Fibroblast of skin of right quadriceps (primary cell): ENCODE measurements at regions not wholly inside any gene's neighbourhood (a gene's known extent, or its start where the extent isn't known, plus 50 kb on each side); places are given as distances from the start of the nearest gene placed in this dataset.

ENCODE experiments used
- DNase-seq: peaks from one replicate; pipeline ENCODE4 v3.0.0-alpha.2; 2013

DNA sequence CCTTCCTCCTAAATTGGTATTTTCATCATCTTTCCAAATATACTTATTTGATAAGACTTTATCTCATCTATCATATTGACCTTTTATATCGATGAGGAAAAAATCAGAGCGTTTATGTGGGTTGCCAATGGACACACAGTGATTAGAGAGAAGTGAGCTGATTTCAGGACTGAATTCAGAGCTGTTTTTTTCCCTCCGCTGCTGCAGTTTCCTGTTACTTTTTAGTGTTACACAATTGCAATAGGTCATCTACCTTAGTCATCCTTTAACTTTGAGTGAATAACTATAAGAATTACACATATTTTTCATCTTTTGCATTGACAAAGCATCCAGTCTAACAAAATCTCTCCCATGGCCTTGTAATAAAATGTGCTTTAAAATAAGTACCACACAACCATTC, 266.3 kb upstream of the CNTN4 start:
- DNase-seq: no peak

DNA sequence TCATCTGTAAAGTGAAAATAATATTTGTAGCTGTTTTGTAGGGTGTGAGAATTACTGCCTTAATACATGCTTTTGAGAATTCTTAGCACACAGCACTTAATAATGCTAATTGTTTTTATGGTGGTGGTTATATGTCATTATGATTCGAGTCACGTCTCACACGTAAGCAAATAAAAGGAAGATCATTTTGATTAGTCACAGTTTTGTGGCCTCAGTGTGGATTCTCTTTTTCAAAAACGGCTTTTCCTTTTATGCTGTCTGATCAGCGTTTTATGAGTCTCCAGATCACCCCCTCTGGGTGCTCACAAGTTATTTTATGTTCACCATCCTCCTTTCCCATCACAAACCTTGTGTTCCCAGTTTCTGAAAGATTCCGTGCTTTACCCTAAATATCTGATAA, 255.6 kb upstream of the CNTN4 start:
- peak; percentile 10 for DNase-seq

DNA sequence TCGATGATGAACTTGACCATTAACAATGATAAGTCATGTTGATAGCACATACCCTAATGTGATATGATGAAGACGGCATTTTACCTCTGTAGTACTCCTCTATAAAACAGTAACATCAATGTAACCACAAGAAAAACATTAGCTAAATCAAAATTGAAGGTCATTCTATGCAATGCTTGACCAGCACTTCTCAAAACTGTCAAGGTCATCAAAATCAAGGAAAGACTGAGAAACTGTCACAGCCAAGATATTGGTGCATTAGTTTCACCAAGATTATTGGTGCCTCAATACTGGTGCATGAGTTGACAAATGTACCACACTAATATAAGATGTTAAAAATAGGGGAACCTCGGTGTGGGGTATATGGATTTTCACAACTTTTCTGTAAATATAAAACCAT, 251.1 kb upstream of the CNTN4 start:
- DNase-seq: no peak

DNA sequence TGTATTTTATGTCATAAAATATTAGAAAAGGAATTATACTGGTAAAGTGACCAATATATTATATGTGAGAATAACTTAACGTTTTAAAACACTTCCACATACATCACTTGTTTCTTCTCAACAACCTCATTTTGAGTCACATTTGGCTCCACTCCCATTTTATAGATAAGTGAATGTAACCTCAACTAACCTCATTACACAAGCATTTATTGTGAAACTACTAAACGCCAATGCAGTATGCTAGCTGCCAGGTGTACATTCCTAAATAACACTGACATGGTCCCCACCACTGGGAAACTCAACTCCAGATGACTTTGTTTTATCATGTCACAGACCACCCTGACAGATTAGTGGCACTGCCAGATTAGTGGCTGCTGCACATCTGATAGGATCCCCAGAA, 249.7 kb upstream of the CNTN4 start:
- no peak for DNase-seq

DNA sequence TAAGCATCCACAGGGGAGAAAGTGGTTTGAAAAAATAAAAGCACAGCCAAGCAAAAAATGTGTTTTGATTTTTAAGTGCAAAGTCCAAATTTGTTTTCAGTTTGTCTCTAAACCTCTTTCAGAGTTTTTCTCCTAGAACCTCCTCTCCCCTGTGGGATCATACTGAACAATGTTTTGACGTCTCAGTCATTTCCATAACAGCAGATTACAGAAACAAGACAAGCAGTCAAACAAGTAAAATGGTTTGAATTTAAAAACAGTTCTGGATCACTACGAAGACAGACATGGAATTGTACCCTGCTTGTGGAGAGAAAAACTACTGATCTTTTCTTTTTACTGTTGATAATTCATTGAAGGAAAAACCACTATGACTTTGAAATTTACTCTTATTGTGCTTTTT, 245.7 kb upstream of the CNTN4 start:
- DNase-seq: no peak

DNA sequence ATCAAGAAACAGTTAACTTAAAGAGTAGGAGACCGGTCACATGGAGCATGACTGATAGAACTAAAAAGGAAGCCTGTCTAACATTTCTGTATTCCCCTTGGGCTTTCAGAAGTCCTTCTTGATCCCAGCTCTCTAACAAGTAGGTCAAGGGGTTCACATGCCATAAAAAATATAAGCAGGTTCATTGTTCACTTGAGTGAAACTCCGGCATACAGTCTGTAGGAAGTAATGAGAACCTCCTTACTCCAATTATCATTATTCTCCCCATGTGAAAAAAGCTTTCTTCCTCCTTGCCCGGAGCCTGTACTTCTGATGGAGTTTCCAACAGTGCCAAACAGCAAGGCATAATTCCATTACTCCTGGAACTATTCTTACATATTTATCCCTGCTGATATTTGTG, 242.8 kb upstream of the CNTN4 start:
- no peak for DNase-seq

DNA sequence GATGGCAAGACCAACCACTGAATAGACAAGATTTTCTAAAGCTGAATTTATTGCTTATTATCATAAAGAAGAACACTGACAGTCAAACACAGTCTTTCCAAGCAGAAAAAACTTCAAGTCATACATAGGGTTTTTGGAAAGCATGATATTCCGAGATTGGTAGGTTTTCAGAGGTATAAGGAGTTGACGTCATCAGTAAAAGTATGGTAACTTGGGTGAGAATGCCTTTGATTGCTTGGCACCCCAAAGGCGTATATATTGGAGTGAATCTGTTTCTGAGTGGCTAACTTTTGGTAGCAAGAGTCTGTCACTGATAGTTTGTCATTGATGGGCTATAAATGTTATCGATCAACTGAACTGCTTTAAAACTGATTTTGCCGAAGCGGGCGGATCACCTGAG, 227.9 kb upstream of the CNTN4 start:
- DNase-seq: no peak

DNA sequence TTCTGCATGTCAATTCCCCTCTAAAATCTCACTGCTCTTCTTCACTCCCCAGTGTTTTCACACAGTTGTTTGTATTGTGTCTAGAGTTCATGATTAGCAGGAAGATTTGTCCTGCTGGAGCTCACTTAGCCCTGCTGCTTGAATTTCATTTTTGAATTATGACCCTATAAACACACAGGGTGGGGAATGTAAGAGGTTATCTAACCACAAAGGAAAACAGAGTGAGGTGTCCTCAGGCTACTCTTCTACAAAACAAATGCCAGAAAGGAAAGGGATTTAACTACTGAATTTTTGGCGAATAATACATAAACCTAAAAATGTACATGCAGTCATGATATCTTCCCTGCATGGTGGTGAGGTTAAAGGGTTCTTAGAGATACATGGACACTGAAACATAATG, 215.1 kb upstream of the CNTN4 start:
- no peak for DNase-seq

DNA sequence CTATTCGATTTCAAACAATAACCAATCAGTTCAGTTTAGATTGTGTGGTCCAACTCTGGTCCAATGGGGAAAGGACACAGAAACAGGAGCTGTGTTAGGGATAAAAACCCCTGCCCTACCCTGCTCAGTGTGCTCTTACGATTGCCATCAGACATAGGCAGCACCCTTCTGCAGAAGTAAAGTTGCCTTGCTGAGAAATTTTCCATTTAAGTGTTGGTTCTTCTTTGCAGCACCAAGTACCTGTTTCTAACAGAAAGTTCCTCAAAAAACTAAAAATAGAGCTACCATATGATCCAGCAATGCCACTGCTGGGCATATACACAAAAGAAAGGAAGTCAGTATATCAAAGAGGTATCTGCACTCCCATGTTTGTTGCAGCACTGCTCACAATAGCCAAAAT, 206.2 kb upstream of the CNTN4 start:
- DNase-seq: no peak

DNA sequence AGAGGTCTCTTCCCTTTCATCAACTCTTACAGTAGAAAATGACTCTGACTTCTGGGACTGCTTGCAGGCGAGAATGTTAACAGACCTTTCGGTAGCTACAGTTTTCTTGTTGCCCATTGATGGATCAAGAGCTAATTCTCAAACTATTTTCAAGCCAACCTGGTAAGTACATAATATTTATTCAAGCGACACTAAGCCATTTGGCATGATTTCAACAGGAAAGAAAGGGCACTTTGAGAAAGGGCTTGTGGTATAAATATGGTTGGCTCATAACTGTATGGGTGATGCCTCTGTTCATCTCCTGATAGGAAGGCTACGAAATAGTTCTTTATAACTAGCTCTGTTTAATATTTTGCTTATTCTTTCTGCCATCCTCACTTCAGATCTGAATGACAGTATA, 196.2 kb upstream of the CNTN4 start:
- DNase-seq: no peak

DNA sequence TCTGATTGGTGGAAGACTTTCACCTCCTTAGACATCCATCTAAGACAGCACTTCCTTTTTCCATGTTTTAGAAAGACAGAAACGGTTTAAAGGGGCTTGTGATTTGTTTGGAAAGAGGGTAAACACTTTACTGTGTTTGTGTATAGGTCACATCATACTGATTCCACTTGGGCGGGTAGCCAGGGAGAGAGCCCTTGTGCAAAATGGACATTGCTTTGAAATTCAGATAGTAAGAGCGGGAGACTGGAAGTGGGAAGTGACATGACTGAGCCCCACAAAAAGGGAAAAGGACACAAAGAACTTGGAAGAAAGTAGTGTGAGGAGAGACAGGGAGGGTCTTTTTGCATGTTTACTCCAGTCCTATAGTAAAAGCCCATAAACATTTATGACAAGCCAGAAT, 195.6 kb upstream of the CNTN4 start:
- DNase-seq: no peak

DNA sequence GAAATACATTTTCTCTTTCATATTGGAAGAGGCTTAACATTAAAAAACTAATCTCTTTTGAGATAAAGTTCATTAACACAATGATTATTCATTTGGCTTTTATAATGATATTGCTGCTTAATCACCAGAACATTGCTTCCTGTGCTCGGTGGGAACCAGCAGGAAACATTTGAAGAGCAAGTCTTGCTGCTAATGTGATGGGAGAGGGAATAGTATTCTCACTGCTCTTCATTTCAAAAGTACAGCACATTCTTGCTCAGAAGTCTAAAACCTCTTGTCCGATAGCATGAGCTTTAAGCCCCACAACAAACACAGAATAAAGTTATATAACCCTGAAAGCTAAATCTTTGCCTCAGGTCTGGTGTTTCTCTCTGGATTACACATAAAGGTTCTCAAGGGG, 190.8 kb upstream of the CNTN4 start:
- DNase-seq: no peak

DNA sequence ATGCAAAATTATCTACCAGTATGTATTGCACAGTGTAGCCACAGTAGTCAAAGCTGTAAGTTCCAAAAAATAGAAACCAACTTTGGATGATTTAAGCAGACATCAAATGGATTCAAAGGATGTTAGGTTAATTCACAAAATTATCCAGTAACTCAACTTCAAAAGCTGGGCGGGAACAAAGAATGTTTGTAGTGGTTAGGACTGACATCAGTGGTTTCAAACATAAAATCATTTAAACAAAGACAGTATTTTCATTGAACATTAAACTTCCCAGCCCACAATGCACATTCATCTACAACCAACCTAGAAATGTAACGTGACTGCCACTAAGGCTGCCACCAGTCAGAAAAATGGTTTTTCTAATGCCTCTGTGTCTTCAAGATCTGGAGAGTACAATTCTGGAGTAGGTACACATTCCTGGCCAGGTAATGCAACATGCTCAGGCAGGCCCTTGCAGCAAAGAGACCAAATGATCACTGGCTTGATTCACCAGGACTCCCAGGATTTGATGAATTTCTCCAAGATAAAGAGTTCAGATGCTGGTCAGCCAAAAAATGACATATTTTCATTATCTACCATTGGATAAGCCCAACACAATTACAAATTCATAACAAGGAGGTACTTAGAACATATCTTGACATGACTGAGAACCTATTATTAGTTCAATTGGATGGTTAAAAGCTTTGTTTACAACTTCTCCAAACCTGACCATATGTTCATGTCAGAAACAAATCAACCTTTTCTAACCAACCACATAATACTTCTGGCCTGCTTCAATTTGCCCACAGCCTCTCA, 189.8 kb upstream of the CNTN4 start:
- DNase-seq: no peak

DNA sequence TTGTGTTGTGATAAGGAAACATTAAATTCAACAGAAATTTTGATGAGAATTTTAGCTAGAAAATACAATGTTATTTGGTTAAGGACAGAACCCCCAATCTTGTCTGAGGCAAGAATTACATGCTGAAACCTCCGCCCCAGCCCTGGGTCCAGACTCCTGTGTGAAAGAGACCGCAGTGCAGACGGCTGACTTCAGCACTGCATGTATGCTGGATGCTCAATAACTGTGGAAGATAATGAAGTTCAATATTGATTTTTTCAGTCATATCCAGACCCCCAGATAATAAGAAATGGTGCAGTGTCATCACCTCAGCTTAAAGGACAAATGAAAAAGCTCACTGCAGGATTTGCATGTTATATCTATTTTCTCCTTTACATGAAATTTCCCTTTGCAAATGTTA, 188.3 kb upstream of the CNTN4 start:
- no peak for DNase-seq

DNA sequence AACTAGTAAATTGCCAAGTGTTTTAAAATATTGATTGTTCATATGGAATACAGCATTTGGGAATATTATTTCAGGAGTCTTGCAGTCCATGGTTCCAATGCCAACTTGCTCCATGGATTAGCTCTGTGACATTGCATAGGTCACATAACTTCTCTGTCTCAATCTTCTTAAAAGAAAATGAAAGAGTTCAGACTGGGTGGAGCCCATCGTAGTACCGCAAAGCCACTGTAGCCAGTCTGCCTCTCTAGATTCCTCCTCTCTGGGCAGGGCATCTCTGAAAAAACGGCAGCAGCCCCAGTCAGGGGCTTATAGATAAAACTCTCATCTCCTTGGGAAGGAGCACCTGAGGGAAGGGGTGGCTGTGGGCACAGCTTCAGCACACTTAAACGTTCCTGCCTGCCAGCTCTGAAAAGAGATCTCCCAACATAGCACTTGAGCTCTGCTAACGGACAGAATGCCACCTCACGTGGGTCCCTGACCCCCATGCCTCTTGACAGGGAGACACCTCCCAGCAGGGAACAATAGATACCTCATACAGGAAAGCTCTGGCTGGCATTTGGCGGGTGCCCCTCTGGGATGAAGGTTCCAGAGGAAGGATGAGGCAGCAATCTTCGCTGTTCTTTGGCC, 168.8 kb upstream of the CNTN4 start:
- DNase-seq: no peak

DNA sequence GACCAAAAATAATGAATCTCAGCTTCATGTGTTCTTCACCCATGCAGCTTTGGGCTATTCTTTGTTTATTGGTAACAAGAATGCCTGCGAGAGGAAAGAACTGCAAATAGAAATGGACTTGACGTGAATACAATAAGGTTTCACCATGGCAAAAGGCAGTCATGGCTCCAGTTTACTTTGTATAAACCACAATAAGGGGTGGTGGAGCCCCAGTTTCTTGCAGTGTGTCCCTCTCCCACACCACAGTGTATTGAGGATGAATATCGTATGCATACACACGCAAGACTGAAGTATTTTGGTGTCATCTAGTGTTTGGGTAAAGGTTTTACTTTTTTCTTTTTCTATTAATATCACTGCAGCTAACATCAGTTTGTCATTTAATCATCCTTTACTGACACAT, 159.7 kb upstream of the CNTN4 start:
- no peak for DNase-seq

DNA sequence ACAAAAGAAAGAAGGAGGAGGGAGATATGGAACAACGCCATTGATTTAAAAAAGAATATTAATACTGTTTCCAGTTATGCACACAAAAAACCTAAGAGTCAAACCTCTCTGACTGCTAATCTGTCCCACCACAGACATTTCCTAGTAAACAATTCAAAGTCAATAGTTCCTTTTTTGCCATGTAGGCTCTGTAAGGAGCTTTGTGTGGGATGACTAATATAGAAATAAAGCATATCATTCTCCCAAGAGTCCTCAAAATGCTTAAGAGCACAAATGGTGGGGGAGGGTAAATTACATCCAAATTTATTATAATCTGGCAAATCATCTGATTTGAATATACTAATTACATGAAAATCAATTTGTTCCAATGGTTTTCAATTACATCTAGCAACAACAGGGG, 155.9 kb upstream of the CNTN4 start:
- peak; percentile 16 for DNase-seq

DNA sequence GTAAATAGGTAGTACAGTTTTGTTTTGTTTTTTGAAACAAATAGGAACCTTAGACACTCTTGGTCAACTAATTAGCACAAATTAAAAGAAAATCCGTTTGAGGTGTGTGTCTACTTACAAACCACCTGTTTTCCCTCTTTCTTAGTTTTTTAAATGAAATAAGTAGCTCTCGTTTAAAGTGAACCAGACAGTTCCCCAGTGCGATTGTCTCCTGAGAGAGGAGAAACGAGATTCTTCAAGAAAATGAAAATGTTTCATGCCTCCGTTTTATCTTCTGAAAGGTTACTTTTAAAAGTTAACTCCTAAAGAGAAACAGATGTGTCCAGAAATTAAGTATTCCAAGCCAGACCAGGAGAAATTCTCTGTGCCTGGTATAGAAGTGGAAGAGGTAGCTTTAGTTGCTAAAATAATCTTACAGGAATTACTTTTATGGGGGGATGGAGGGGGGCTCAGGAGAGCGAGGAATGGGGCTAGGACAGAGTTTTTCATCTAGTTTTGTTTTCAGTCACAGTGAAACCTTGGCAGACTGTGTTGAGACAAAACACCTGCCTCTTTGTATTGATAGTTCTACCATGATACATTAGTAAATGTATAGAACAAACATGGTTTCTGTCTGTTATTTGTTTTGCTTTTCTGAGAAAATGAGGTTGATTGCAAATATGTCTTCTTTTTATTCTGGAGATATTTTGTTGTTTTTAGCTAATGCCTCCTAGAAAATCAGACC, 155.1 kb upstream of the CNTN4 start:
- DNase-seq: no peak

DNA sequence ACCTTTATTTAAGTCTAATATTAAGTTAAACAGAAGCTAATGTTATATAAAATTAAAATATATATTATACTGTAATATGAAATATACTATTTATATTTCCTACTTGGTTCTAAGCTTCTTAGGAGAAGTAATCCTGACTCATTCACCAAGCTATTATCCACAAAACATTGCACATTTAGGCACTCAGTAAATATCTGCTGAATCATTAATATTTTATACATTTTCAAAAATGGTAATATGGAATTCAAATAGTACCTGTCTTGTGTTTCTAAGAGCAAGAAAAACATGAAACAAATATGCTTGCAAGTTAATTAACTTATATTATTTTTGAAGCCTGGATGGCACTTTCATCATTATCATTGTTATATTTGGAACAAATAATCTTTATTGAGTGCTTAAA, 153.0 kb upstream of the CNTN4 start:
- DNase-seq: no peak

DNA sequence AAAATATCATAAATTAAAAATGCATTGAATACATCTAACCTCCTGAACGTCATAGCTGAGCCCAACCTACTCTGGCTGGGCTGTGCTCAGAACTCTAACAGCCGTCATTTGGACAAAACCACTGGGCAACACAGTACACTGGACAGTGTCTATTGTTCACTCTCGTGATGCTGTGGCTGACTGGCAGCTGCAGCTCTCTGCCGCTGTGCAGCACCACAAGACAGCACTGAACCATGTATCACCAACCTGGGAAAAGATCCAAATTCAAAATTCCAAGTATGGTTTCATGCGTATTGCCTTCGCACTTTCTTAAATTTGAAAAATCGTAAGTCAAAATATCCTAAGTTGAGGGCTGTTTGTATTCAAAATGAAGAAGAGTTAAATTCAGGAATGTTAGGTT, 145.1 kb upstream of the CNTN4 start:
- no peak for DNase-seq

DNA sequence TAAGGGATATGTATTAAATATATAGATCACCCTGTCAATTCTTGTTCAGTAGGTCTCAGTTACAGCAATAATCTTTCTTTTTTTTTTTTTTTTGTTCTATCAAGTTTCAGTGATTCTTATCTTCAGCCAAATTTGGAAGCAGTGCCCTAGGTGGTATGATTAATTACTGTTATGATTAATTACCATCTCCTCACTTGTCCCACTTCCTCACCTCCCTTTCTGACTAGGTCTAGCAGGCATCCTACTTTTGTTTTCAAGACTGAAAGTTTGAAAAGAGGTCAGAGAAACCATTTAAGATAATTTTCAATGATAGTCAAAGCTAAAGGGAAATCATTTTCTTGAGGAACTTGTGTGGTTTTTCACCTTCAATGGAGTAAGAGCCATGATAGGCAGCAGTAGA, 144.0 kb upstream of the CNTN4 start:
- DNase-seq: no peak

DNA sequence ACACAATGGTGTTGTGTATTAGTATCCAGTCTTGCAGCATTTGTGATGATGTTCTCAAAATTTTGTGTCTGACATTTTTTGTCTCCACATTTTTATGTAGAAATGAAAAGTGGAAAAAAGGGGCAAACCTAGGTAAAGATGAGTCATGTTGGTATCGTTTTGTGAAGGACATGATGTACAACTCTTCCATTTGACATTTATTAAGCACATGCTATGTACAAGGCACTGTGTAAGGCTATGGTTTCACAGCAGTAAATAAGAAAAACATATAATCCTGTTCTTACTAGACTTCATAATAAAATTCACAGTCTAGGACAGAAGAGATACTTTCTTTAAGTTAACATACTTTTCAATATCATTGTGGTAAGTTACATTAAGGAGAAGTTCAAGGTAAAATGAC, 143.5 kb upstream of the CNTN4 start:
- DNase-seq: no peak

DNA sequence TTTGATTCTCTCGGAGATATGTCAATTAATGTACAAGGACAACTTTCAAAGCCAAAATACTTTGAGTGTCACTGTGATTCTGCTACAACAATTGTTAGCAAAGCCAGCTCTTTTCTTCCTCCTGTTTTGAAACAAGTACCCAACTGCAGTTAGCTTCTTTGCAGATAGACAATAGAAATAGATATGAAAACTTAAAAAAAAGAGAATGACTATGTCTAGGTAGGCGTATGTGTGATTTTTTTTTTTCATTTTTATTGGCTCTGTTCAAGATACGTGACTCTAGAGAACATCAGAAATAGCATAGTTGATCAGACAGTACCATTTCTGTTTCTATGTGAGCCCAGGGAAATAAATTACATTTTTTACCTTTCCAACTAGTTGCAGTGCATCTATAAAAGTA, 142.9 kb upstream of the CNTN4 start:
- no peak for DNase-seq

DNA sequence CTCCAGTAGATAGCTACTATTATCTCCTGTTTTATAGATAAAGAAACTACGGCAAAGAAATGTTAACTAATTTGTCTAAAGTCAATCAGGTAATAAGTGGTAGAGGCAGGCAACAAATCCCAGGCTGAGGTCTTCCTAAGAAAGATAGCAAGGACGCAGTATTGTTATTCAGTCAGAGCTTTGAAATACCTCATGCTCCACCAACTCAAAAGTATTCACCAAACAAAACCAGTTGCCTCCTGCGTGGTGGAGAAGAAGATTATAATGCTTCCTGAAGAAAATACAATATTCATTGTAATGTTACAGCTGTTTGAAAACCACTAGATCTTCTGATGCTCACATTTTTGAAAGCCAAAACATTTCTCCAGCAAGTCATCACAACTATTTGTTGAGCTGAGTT, 138.2 kb upstream of the CNTN4 start:
- no peak for DNase-seq
